SW480 (cell line): ENCODE measurements at regions not wholly inside any gene's neighbourhood (a gene's known extent, or its start where the extent isn't known, plus 50 kb on each side); places are given as distances from the start of the nearest gene placed in this dataset.
"Not testable (repeated sequence)": the region's sequence is repeated elsewhere in the genome, so short reads cannot be mapped to it uniquely, and the experiment has no call there.

Source experiments
- DNase-seq: peaks from one replicate; pipeline ENCODE4 v3.0.0-alpha.2; 2016; ENCODE audit warnings: low spot score

- no peak for DNase-seq
Observed at GRCh38 chr11:97888641-97889040, 1132.1 kb upstream of the CNTN5 start.

GRCh38 chr11:97890466-97890865 lies 1130.3 kb upstream of the CNTN5 start:
- DNase-seq = no peak

- no peak for DNase-seq
Observed at GRCh38 chr11:97893612-97894011, 1127.1 kb upstream of the CNTN5 start.

- DNase-seq = no peak
Observed at GRCh38 chr11:97894978-97895377, 1125.8 kb upstream of the CNTN5 start.

GRCh38 chr11:97895572-97895971 lies 1125.2 kb upstream of the CNTN5 start:
- DNase-seq = no peak

GRCh38 chr11:97902828-97903227 lies 1117.9 kb upstream of the CNTN5 start:
- DNase-seq = no peak

GRCh38 chr11:97905101-97905500 lies 1115.6 kb upstream of the CNTN5 start:
- DNase-seq = no peak

GRCh38 chr11:97905671-97906070 lies 1115.1 kb upstream of the CNTN5 start:
- no peak for DNase-seq

- DNase-seq = no peak
Observed at GRCh38 chr11:97908354-97908753, 1112.4 kb upstream of the CNTN5 start.

GRCh38 chr11:97909614-97910399 lies 1110.9 kb upstream of the CNTN5 start:
- DNase-seq = no peak

GRCh38 chr11:97912629-97913028 lies 1108.1 kb upstream of the CNTN5 start:
- DNase-seq = no peak

GRCh38 chr11:97922933-97923332 lies 1097.8 kb upstream of the CNTN5 start:
- DNase-seq = not testable (repeated sequence)

GRCh38 chr11:97934572-97935208 lies 1086.1 kb upstream of the CNTN5 start:
- DNase-seq = no peak

- no peak for DNase-seq
Observed at GRCh38 chr11:97937501-97937900, 1083.2 kb upstream of the CNTN5 start.

- DNase-seq = no peak
Observed at GRCh38 chr11:97938789-97939188, 1082.0 kb upstream of the CNTN5 start.

- no peak for DNase-seq
Observed at GRCh38 chr11:97943493-97943892, 1077.3 kb upstream of the CNTN5 start.

GRCh38 chr11:97948793-97949192 lies 1072.0 kb upstream of the CNTN5 start:
- no peak for DNase-seq

GRCh38 chr11:97955595-97955994 lies 1065.2 kb upstream of the CNTN5 start:
- DNase-seq = no peak

- no peak for DNase-seq
Observed at GRCh38 chr11:97956904-97957303, 1063.8 kb upstream of the CNTN5 start.

GRCh38 chr11:97961431-97961830 lies 1059.3 kb upstream of the CNTN5 start:
- no peak for DNase-seq

GRCh38 chr11:97962758-97963157 lies 1058.0 kb upstream of the CNTN5 start:
- DNase-seq = no peak

GRCh38 chr11:97963528-97964331 lies 1057.0 kb upstream of the CNTN5 start:
- DNase-seq = no peak
